WTC11 (cell line): ENCODE measurements at regions not wholly inside any gene's neighbourhood (a gene's known extent, or its start where the extent isn't known, plus 50 kb on each side); places are given as distances from the start of the nearest gene placed in this dataset.

Experiments used
- ATAC-seq: fragments of 200-7000 bp; cut with Tn5 transposase; 2 replicates; pipeline ENCODE4 v1.10.0; 2021; ENCODE audit warnings: mild to moderate bottlenecking, moderate library complexity
- CTCF ChIA-PET: fragments of 300-600 bp; sonication (Branson Sonifier 250); formaldehyde crosslinking; loops from one replicate; lab custom pipeline; 2021; ENCODE audit warnings: antibody characterized with exemption; lab: Charles Lee
- POLR2A ChIA-PET: fragments of 350-600 bp; sonication (Branson Sonifier 250); formaldehyde crosslinking; loops from one replicate; lab custom pipeline; 2021; ENCODE audit warnings: antibody characterized with exemption; lab: Charles Lee
- DNase-seq: peaks from one replicate; pipeline ENCODE4 v3.0.0; 2021; ENCODE audit warnings: low spot score
- H3K27ac Mint-ChIP-seq: 2 replicates; pipeline ENCODE4 v1.8.0; 2021; ENCODE audit warnings: mixed read lengths
- H3K27me3 Mint-ChIP-seq: 2 replicates; pipeline ENCODE4 v1.8.0; 2021; ENCODE audit warnings: low read depth, mild to moderate bottlenecking, moderate library complexity, mixed read lengths
- H3K36me3 Mint-ChIP-seq: 2 replicates; pipeline ENCODE4 v1.8.0; 2021; ENCODE audit warnings: mixed read lengths
- H3K4me1 Mint-ChIP-seq: 2 replicates; pipeline ENCODE4 v1.8.0; 2022; ENCODE audit warnings: mixed read lengths
- H3K4me3 Mint-ChIP-seq: 2 replicates; pipeline ENCODE4 v1.8.0; 2021; ENCODE audit warnings: mild to moderate bottlenecking, moderate library complexity, mixed read lengths
- H3K9me3 Mint-ChIP-seq: 2 replicates; pipeline ENCODE4 v1.8.0; 2021; ENCODE audit warnings: mixed read lengths
- ARID4B ChIP-seq: sonication (generic); formaldehyde crosslinking; IDR thresholded peaks from 2 replicates; pipeline ENCODE4 v1.8.0; 2023; ENCODE audit warnings: missing genetic modification reagents, mild to moderate bottlenecking, borderline replicate concordance
- ATF1 ChIP-seq: sonication (generic); formaldehyde crosslinking; IDR thresholded peaks from 2 replicates; pipeline ENCODE4 v1.8.1; 2023; ENCODE audit warnings: mild to moderate bottlenecking, moderate library complexity, missing genetic modification reagents
- GRHL2 ChIP-seq: fragments of 250-450 bp; sonication (Bioruptor Pico); IDR thresholded peaks from 2 replicates; pipeline ENCODE4 v1.8.0; 2022; ENCODE audit warnings: mild to moderate bottlenecking, moderate library complexity; ENCODE audit not compliant: insufficient replicate concordance, severe bottlenecking
- HMGA2 ChIP-seq: fragments of 250-450 bp; sonication (Bioruptor Pico); IDR thresholded peaks from 2 replicates; pipeline ENCODE4 v1.4.0; 2021; ENCODE audit warnings: mild to moderate bottlenecking, moderate library complexity
- JAZF1 ChIP-seq: fragments of 250-450 bp; sonication (Bioruptor Pico); IDR thresholded peaks from 2 replicates; pipeline ENCODE4 v1.9.0; 2021; ENCODE audit warnings: moderate library complexity, mild to moderate bottlenecking, inconsistent platforms
- MXD4 ChIP-seq: fragments of 250-450 bp; sonication (Bioruptor Pico); IDR thresholded peaks from 2 replicates; pipeline ENCODE4 v1.8.0; 2021; ENCODE audit warnings: mild to moderate bottlenecking, moderate library complexity, borderline replicate concordance
- NFATC4 ChIP-seq: fragments of 250-450 bp; sonication (Bioruptor Pico); IDR thresholded peaks from 2 replicates; pipeline ENCODE4 v1.9.0; 2021; ENCODE audit warnings: mild to moderate bottlenecking
- SMAD3 ChIP-seq: sonication (generic); formaldehyde crosslinking; IDR thresholded peaks from 2 replicates; pipeline ENCODE4 v1.8.0; 2022; ENCODE audit warnings: missing genetic modification reagents, mild to moderate bottlenecking, borderline replicate concordance
- SP1 ChIP-seq: sonication (generic); formaldehyde crosslinking; conservative IDR thresholded peaks from 2 replicates; pipeline ENCODE4 v1.8.1; 2022; ENCODE audit warnings: missing genetic modification reagents
- ZBTB43 ChIP-seq: sonication (generic); formaldehyde crosslinking; IDR thresholded peaks from 2 replicates; pipeline ENCODE4 v1.8.1; 2023; ENCODE audit warnings: mild to moderate bottlenecking, missing genetic modification reagents
- ZNF317 ChIP-seq: sonication (generic); formaldehyde crosslinking; IDR thresholded peaks from 2 replicates; pipeline ENCODE4 v1.8.1; 2023; ENCODE audit warnings: low read depth, mild to moderate bottlenecking, moderate library complexity, missing genetic modification reagents, borderline replicate concordance
- TF ChIP-seq, protein P1 (sequence below): fragments of 250-450 bp; sonication (Bioruptor Pico); IDR thresholded peaks from 2 replicates; pipeline ENCODE4 v1.9.0; 2021; ENCODE audit warnings: mild to moderate bottlenecking, borderline replicate concordance
- TF ChIP-seq, protein P2 (sequence below): fragments of 250-450 bp; sonication (Bioruptor Pico); conservative IDR thresholded peaks from 2 replicates; pipeline ENCODE4 v1.9.0; 2021; ENCODE audit warnings: mild to moderate bottlenecking
- TF ChIP-seq, protein P3 (sequence below): sonication (generic); formaldehyde crosslinking; IDR thresholded peaks from 2 replicates; pipeline ENCODE4 v1.8.0; 2022; ENCODE audit warnings: mild to moderate bottlenecking, missing genetic modification reagents
- TF ChIP-seq, protein P4 (sequence below): fragments of 200-600 bp; IDR thresholded peaks from 2 replicates; pipeline ENCODE4 v1.8.0; 2022; ENCODE audit warnings: antibody characterized with exemption

- POLR2A ChIA-PET: interaction anchor here (0.7 kb wide), 1 partner anchor 1245 kb away, joined by 3 read pairs; no protein-coding TSS in a partner anchor
- Mint-ChIP-seq H3K4me1 (peaks cover 15% of the 10 kb centered on the region), H3K4me3 (no peak overlapping the region), H3K36me3 (peaks cover 23% of the 10 kb centered on the region), H3K9me3 (peaks cover 28% of the 10 kb centered on the region), H3K27ac (no peak overlapping the region), H3K27me3 (peaks cover 9% of the 10 kb centered on the region)
- ATAC-seq: no peak
- DNase-seq: no peak
- TF ChIP-seq SMAD3 (CRISPR knock-in tag) (no peak), NFATC4 (no peak), GRHL2 (CRISPR knock-in tag) (no peak), MXD4 (no peak), ARID4B (CRISPR knock-in tag) (no peak), ZNF317 (no peak), HMGA2 (CRISPR knock-in tag) (no peak), JAZF1 (CRISPR knock-in tag) (no peak), ATF1 (CRISPR knock-in tag) (no peak), SP1 (no peak), ZBTB43 (CRISPR knock-in tag) (no peak)
- TF ChIP-seq, protein P1, sequence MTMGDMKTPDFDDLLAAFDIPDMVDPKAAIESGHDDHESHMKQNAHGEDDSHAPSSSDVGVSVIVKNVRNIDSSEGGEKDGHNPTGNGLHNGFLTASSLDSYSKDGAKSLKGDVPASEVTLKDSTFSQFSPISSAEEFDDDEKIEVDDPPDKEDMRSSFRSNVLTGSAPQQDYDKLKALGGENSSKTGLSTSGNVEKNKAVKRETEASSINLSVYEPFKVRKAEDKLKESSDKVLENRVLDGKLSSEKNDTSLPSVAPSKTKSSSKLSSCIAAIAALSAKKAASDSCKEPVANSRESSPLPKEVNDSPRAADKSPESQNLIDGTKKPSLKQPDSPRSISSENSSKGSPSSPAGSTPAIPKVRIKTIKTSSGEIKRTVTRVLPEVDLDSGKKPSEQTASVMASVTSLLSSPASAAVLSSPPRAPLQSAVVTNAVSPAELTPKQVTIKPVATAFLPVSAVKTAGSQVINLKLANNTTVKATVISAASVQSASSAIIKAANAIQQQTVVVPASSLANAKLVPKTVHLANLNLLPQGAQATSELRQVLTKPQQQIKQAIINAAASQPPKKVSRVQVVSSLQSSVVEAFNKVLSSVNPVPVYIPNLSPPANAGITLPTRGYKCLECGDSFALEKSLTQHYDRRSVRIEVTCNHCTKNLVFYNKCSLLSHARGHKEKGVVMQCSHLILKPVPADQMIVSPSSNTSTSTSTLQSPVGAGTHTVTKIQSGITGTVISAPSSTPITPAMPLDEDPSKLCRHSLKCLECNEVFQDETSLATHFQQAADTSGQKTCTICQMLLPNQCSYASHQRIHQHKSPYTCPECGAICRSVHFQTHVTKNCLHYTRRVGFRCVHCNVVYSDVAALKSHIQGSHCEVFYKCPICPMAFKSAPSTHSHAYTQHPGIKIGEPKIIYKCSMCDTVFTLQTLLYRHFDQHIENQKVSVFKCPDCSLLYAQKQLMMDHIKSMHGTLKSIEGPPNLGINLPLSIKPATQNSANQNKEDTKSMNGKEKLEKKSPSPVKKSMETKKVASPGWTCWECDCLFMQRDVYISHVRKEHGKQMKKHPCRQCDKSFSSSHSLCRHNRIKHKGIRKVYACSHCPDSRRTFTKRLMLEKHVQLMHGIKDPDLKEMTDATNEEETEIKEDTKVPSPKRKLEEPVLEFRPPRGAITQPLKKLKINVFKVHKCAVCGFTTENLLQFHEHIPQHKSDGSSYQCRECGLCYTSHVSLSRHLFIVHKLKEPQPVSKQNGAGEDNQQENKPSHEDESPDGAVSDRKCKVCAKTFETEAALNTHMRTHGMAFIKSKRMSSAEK (CRISPR knock-in tag): no peak
- TF ChIP-seq, protein P2, sequence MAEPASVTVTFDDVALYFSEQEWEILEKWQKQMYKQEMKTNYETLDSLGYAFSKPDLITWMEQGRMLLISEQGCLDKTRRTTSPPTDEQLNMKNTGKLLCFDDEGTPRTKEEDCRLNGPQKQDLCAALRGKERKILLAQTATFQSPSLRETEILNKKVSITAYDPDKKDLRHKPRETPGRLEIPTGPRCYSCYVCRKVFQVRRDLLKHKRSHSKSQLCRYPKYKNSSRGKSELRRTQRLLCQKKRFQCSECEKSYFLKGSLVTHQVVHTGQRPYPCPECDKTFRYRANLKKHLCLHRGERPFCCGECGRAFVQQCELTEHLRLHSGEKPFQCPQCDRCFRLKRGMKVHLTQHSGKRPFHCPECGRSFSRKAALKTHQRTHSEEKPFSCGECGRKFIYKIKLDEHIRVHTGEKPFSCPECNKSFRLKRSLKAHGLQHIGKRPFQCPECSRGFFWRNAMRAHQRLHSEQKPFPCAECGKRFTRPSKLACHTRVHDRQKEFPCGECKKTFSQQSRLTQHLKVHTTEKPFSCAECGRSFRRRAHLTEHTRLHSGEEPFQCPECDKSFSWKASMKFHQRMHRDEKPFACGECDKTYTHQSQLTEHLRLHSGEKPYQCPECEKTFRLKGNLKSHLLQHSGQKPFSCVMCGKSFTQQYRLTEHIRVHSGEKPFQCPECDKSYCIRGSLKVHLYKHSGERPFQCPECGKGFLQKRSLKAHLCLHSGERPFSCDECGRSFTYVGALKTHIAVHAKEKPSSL (CRISPR knock-in tag): no peak
- TF ChIP-seq, protein P3, sequence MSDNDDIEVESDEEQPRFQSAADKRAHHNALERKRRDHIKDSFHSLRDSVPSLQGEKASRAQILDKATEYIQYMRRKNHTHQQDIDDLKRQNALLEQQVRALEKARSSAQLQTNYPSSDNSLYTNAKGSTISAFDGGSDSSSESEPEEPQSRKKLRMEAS (CRISPR knock-in tag): no peak
- TF ChIP-seq, protein P4, sequence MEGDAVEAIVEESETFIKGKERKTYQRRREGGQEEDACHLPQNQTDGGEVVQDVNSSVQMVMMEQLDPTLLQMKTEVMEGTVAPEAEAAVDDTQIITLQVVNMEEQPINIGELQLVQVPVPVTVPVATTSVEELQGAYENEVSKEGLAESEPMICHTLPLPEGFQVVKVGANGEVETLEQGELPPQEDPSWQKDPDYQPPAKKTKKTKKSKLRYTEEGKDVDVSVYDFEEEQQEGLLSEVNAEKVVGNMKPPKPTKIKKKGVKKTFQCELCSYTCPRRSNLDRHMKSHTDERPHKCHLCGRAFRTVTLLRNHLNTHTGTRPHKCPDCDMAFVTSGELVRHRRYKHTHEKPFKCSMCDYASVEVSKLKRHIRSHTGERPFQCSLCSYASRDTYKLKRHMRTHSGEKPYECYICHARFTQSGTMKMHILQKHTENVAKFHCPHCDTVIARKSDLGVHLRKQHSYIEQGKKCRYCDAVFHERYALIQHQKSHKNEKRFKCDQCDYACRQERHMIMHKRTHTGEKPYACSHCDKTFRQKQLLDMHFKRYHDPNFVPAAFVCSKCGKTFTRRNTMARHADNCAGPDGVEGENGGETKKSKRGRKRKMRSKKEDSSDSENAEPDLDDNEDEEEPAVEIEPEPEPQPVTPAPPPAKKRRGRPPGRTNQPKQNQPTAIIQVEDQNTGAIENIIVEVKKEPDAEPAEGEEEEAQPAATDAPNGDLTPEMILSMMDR: no peak
- CTCF ChIA-PET: no interaction called here
These were observed 97.0 kb upstream of the ANKRD55 start for GRCh38 chr5:56330167-56330566.
